PFSK-1 (cell line): ENCODE measurements at regions not wholly inside any gene's neighbourhood (a gene's known extent, or its start where the extent isn't known, plus 50 kb on each side); places are given as distances from the start of the nearest gene placed in this dataset.

Source experiments
- POLR2AphosphoS5 ChIP-seq: IDR thresholded peaks from 2 replicates; pipeline ENCODE4 v1.6.1; 2012; ENCODE audit warnings: low read depth, mild to moderate bottlenecking, control low read depth, low read length, moderate library complexity
- TAF1 ChIP-seq: IDR thresholded peaks from 2 replicates; pipeline ENCODE4 v1.6.1; 2012; ENCODE audit warnings: low read length, control low read depth, borderline replicate concordance; ENCODE audit not compliant: insufficient read depth
- TF ChIP-seq, protein P1 (sequence below), 2 experiments: IDR thresholded peaks; 2 replicates each; pipeline versions ENCODE4 v1.6.1 to v1.8.0; 2011 to 2012; ENCODE audit warnings: low read depth in 2 of 2, low read length in 2 of 2, control low read depth in 1 of 2, inconsistent platforms in 1 of 2, mild to moderate bottlenecking in 1 of 2, moderate library complexity in 1 of 2; ENCODE audit not compliant: insufficient read depth in 1 of 2

DNA sequence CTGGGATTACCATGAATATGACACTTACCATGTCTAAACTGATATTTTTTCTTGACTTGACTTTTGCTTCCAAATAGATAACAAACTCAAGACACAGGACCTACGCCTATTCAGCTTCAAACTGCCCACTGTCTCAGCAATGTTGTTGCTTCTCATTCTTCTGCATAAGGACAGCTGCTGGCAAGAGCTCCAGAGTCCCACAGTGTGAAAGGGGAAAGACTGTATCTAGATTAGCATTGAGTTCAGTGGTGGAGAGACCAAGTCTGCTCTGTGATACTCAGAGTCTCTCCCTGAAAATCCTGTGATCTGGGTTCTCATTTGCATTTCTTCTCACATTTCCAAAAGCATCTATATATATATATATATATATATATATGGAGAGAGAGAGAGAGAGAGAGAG, 247.9 kb upstream of the NT5C1B start:
- no peak for TF ChIP-seq POLR2AphosphoS5
- TF ChIP-seq, protein P1, sequence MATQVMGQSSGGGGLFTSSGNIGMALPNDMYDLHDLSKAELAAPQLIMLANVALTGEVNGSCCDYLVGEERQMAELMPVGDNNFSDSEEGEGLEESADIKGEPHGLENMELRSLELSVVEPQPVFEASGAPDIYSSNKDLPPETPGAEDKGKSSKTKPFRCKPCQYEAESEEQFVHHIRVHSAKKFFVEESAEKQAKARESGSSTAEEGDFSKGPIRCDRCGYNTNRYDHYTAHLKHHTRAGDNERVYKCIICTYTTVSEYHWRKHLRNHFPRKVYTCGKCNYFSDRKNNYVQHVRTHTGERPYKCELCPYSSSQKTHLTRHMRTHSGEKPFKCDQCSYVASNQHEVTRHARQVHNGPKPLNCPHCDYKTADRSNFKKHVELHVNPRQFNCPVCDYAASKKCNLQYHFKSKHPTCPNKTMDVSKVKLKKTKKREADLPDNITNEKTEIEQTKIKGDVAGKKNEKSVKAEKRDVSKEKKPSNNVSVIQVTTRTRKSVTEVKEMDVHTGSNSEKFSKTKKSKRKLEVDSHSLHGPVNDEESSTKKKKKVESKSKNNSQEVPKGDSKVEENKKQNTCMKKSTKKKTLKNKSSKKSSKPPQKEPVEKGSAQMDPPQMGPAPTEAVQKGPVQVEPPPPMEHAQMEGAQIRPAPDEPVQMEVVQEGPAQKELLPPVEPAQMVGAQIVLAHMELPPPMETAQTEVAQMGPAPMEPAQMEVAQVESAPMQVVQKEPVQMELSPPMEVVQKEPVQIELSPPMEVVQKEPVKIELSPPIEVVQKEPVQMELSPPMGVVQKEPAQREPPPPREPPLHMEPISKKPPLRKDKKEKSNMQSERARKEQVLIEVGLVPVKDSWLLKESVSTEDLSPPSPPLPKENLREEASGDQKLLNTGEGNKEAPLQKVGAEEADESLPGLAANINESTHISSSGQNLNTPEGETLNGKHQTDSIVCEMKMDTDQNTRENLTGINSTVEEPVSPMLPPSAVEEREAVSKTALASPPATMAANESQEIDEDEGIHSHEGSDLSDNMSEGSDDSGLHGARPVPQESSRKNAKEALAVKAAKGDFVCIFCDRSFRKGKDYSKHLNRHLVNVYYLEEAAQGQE (IDR thresholded peaks at IDR 0.05; ENCODE audit: insufficient read depth in 1 of 2, low read depth in 2 of 2, low read length in 2 of 2), result no peak
- TF ChIP-seq TAF1, result no peak
